GM12892 (cell line): ENCODE measurements at regions not wholly inside any gene's neighbourhood (a gene's known extent, or its start where the extent isn't known, plus 50 kb on each side); places are given as distances from the start of the nearest gene placed in this dataset.

Experiments used
- POLR2A ChIP-seq: IDR thresholded peaks from 2 replicates; pipeline ENCODE4 v1.6.1; 2011; ENCODE audit warnings: low read depth, low read length, control low read depth
- POLR2AphosphoS5 ChIP-seq: IDR thresholded peaks from 2 replicates; pipeline ENCODE4 v1.6.1; 2011; ENCODE audit warnings: low read depth, low read length, control low read depth
- TAF1 ChIP-seq: IDR thresholded peaks from 2 replicates; pipeline ENCODE4 v1.6.1; 2011; ENCODE audit warnings: low read depth, mild to moderate bottlenecking, control low read depth, low read length, borderline replicate concordance

DNA sequence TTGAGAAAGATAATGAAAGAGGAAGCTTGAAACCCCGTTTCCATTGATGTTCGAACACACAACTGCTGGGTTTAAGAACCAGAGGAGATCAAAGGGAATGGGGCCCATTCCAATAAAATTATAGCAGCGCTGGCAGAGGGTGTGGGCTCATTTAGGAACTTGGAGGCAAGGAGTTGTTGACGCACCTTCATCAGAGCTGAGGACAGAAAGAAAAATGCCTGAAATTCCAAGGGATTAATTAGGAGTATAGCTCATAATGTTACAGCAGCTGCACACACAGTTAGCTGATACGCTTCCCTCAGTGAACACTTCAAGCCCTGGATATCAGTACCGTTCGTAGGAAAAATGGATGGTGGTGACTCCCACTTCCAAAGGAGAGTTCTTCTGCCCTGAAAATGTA is 127.2 kb downstream of the AXIN2 start:
- TF ChIP-seq POLR2A: no peak
- TF ChIP-seq POLR2AphosphoS5: no peak
- TF ChIP-seq TAF1: no peak
